Prostate gland (tissue), 2 donors: ENCODE measurements at regions not wholly inside any gene's neighbourhood (a gene's known extent, or its start where the extent isn't known, plus 50 kb on each side); places are given as distances from the start of the nearest gene placed in this dataset.

ENCODE experiments used
- POLR2A ChIP-seq: fragments of 450-650 bp; IDR thresholded peaks from one replicate; pipeline ENCODE4 v1.6.1; 2016; ENCODE audit warnings: antibody characterized with exemption, mild to moderate bottlenecking
- POLR2AphosphoS5 ChIP-seq: sonication (generic); formaldehyde crosslinking; IDR thresholded peaks from one replicate; pipeline ENCODE4 v1.6.1; 2017; ENCODE audit warnings: antibody characterized with exemption
- TF ChIP-seq, protein P1 (sequence below), 4 experiments: fragments of 200-600 bp in 2 of 4; fragments of 450-650 bp in 2 of 4; sonication (generic) in 2 of 4; IDR thresholded peaks; 1 replicate in 3 of 4; 2 replicates in 1 of 4; pipeline ENCODE4 v1.5.1; 2016 to 2019; ENCODE audit warnings: antibody characterized with exemption in 4 of 4, mild to moderate bottlenecking in 2 of 4, moderate library complexity in 2 of 4

DNA sequence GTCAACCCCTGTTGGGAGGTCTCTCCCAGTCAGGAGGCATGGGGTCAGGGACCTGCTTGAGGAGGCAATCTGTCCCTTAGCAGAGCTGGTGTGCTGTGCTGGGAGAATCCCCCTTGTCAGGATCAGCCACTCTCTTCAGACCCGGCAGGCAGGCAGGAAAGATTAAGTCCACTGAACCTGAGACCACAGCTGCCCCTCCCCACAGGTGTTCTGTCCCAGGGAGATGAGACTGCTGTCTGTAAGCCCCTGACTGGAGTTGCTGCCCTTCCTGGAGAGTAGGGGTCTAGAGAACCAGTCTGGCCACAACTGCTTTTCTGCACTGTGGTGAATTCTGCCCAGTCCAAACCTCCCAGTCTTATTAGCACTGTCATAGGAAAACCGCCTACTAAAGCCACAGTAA is 677.8 kb upstream of the POU3F2 start:
- TF ChIP-seq, protein P1, sequence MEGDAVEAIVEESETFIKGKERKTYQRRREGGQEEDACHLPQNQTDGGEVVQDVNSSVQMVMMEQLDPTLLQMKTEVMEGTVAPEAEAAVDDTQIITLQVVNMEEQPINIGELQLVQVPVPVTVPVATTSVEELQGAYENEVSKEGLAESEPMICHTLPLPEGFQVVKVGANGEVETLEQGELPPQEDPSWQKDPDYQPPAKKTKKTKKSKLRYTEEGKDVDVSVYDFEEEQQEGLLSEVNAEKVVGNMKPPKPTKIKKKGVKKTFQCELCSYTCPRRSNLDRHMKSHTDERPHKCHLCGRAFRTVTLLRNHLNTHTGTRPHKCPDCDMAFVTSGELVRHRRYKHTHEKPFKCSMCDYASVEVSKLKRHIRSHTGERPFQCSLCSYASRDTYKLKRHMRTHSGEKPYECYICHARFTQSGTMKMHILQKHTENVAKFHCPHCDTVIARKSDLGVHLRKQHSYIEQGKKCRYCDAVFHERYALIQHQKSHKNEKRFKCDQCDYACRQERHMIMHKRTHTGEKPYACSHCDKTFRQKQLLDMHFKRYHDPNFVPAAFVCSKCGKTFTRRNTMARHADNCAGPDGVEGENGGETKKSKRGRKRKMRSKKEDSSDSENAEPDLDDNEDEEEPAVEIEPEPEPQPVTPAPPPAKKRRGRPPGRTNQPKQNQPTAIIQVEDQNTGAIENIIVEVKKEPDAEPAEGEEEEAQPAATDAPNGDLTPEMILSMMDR (IDR thresholded peaks at IDR 0.05) = no peak
- TF ChIP-seq POLR2A (no peak), POLR2AphosphoS5 (no peak)
